ENCODE measurements at regions not wholly inside any gene's neighbourhood (a gene's known extent, or its start where the extent isn't known, plus 50 kb on each side); places are given as distances from the start of the nearest gene placed in this dataset.

- TF ChIP-seq CTCF (tag by site-specific recombination; IDR thresholded peaks at IDR 0.05) = no peak
- TF ChIP-seq MEIS1 (CRISPR knock-in tag; IDR thresholded peaks at IDR 0.05; ENCODE audit: borderline replicate concordance) = no peak
- no peak for TF ChIP-seq ZNF610 (tag by site-specific recombination; IDR thresholded peaks at IDR 0.05; ENCODE audit: borderline replicate concordance)
- TF ChIP-seq ZSCAN30 (tag by site-specific recombination; IDR thresholded peaks at IDR 0.05) = no peak
- TF ChIP-seq ZNF426 (tag by site-specific recombination; IDR thresholded peaks at IDR 0.05) = no peak
- TF ChIP-seq ZNF114 (tag by site-specific recombination; IDR thresholded peaks at IDR 0.05) = no peak
- TF ChIP-seq, protein P1, sequence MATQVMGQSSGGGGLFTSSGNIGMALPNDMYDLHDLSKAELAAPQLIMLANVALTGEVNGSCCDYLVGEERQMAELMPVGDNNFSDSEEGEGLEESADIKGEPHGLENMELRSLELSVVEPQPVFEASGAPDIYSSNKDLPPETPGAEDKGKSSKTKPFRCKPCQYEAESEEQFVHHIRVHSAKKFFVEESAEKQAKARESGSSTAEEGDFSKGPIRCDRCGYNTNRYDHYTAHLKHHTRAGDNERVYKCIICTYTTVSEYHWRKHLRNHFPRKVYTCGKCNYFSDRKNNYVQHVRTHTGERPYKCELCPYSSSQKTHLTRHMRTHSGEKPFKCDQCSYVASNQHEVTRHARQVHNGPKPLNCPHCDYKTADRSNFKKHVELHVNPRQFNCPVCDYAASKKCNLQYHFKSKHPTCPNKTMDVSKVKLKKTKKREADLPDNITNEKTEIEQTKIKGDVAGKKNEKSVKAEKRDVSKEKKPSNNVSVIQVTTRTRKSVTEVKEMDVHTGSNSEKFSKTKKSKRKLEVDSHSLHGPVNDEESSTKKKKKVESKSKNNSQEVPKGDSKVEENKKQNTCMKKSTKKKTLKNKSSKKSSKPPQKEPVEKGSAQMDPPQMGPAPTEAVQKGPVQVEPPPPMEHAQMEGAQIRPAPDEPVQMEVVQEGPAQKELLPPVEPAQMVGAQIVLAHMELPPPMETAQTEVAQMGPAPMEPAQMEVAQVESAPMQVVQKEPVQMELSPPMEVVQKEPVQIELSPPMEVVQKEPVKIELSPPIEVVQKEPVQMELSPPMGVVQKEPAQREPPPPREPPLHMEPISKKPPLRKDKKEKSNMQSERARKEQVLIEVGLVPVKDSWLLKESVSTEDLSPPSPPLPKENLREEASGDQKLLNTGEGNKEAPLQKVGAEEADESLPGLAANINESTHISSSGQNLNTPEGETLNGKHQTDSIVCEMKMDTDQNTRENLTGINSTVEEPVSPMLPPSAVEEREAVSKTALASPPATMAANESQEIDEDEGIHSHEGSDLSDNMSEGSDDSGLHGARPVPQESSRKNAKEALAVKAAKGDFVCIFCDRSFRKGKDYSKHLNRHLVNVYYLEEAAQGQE (tag by site-specific recombination; IDR thresholded peaks at IDR 0.05) = no peak
- no peak for TF ChIP-seq ZNF324 (tag by site-specific recombination; IDR thresholded peaks at IDR 0.05)
- TF ChIP-seq ZNF24 (tag by site-specific recombination; IDR thresholded peaks at IDR 0.05) = no peak
- no peak for TF ChIP-seq YY1 (tag by site-specific recombination; IDR thresholded peaks at IDR 0.05)
These were observed 668.3 kb upstream of the ADGRB3 start for GRCh38 chr6:67966830-67967229.

Measured in HEK293 (cell line).